ENCODE measurements at regions not wholly inside any gene's neighbourhood (a gene's known extent, or its start where the extent isn't known, plus 50 kb on each side); places are given as distances from the start of the nearest gene placed in this dataset.
"Not testable (repeated sequence)": the region's sequence is repeated elsewhere in the genome, so short reads cannot be mapped to it uniquely, and the experiment has no call there.

DNA sequence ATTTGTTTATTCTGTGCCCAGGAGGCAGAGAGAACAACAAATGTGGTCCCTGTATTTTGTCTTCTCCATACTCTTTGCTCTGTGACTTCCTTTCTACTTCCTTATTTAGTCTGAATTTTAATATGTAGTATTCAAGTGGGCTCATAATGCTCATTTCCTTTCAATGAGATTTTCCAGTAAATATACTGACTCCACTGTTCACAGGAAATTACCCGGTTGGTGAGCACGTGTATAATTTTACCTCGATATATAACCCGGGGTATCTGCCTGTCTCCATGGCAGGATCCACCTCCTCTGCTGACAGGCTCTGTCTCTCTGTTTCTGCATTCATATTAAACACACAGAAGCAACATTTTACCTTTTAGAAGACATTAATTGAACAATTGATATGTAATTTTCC lies 166.0 kb downstream of the SLC38A4 start:
- Mint-ChIP-seq H3K4me1 (peaks cover 63% of the 10 kb centered on the region), H3K36me3 (ENCODE audit: low read depth) (no peaks in the 10 kb centered on the region), H3K4me3 (no peak overlapping the region), H3K27me3 (ENCODE audit: low read depth, poor library complexity) (no peaks in the 10 kb centered on the region), H3K27ac (no peak overlapping the region), H3K9me3 (no peaks in the 10 kb centered on the region)
- DNase-seq = no peak
- no peak for TF ChIP-seq CTCF (IDR thresholded peaks at IDR 0.05)

DNA sequence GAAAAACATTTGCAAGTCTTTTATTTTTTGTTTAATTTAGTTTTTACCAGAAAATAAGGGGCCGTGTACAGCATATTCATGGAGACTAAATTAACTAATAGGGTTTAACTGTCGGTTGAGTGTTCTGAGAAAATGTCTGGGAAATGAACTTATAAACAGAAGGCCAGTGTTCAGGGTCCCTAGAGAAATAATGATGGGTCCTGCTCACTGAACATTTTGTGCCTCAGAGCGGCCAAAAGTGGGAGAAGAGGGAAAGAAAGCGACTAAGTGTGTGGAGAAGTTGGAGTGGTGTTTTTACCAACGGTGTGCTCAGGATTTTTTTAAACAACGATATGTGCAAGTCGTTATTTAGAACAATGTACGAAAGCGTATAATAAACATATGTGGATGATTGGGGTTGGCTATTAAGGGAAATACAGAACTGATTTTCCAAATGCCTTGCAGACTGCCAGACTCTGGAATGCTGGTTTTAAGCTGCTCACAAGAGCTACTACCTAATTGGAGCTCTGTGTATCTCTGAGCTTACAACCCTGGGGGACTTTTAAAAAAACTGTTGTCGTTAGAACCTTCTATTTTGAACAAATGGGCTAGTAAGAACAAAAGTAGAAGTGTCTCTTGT lies 166.7 kb downstream of the SLC38A4 start:
- DNase-seq = no peak
- no peaks in the 10 kb centered on the region for H3K9me3 Mint-ChIP-seq
- H3K4me3 Mint-ChIP-seq = peak overlapping the region; percentile 2
- no peak for TF ChIP-seq CTCF (IDR thresholded peaks at IDR 0.05)
- no peaks in the 10 kb centered on the region for H3K36me3 Mint-ChIP-seq (ENCODE audit: low read depth)
- H3K4me1 Mint-ChIP-seq = peaks cover 56% of the 10 kb centered on the region
- peak overlapping the region; percentile 76 for H3K27ac Mint-ChIP-seq
- H3K27me3 Mint-ChIP-seq (ENCODE audit: low read depth, poor library complexity) = no peaks in the 10 kb centered on the region

GRCh38 chr12:46657453-46658411 lies 168.1 kb downstream of the SLC38A4 start:
- H3K27ac Mint-ChIP-seq = no peak overlapping the region
- H3K27me3 Mint-ChIP-seq (ENCODE audit: low read depth, poor library complexity) = no peaks in the 10 kb centered on the region
- H3K9me3 Mint-ChIP-seq = no peaks in the 10 kb centered on the region
- H3K36me3 Mint-ChIP-seq (ENCODE audit: low read depth) = no peaks in the 10 kb centered on the region
- TF ChIP-seq CTCF (IDR thresholded peaks at IDR 0.05) = no peak
- no peak overlapping the region for H3K4me3 Mint-ChIP-seq
- no peak for DNase-seq
- peaks cover 42% of the 10 kb centered on the region for H3K4me1 Mint-ChIP-seq

DNA sequence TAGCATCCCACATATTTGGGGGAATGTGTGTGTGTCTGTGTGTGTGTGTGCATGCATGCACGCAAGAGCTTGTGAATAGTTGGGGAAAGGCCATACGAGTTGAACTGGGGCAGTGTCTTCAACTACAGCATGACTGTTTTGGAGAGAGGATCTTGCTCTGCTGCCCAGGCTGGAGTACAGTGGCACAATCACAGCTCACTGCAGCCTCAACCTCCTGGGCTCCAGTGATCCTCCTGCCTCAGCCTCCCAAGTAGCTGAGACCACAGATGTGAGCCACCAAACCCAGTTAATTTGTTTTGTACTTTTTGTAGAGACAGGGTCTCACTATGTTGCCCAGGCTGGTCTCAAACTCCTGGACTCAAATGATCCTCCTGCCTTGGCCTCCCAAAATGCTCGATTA lies 169.8 kb downstream of the SLC38A4 start:
- DNase-seq; H3K27ac Mint-ChIP-seq; H3K27me3 Mint-ChIP-seq (ENCODE audit: low read depth, poor library complexity); H3K36me3 Mint-ChIP-seq (ENCODE audit: low read depth); H3K4me3 Mint-ChIP-seq; H3K9me3 Mint-ChIP-seq: not testable (repeated sequence)
- peaks cover 38% of the 10 kb centered on the region for H3K4me1 Mint-ChIP-seq

DNA sequence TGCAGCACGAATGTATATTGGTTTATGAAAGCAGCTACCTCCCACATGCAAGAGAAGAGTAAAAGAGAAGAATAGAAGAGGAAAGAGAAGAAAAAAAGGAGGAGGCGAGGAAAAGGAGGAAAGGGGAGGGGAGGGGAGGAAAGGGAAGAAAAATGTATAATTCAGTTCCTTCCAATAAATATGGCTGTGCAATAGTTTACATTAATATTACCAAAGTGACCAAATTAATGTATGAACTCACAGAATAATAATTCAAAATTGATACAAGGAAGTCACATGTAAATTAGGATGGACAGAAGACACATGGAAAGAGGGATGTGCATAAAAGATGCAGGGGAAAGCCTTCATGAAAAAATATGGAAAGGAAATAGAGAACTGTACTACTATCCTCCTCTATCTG lies 172.5 kb downstream of the SLC38A4 start:
- H3K27me3 Mint-ChIP-seq (ENCODE audit: low read depth, poor library complexity) = no peaks in the 10 kb centered on the region
- no peak overlapping the region for H3K27ac Mint-ChIP-seq
- H3K4me3 Mint-ChIP-seq = no peak overlapping the region
- H3K36me3 Mint-ChIP-seq (ENCODE audit: low read depth) = peaks cover 6% of the 10 kb centered on the region
- peaks cover 10% of the 10 kb centered on the region for H3K9me3 Mint-ChIP-seq
- no peak for DNase-seq
- no peak for TF ChIP-seq CTCF (IDR thresholded peaks at IDR 0.05)
- peaks cover 11% of the 10 kb centered on the region for H3K4me1 Mint-ChIP-seq

- no peak for TF ChIP-seq CTCF (IDR thresholded peaks at IDR 0.05)
- H3K4me3 Mint-ChIP-seq = no peak overlapping the region
- peaks cover 11% of the 10 kb centered on the region for H3K9me3 Mint-ChIP-seq
- no peak overlapping the region for H3K27ac Mint-ChIP-seq
- no peaks in the 10 kb centered on the region for H3K27me3 Mint-ChIP-seq (ENCODE audit: low read depth, poor library complexity)
- no peak for DNase-seq
- H3K36me3 Mint-ChIP-seq (ENCODE audit: low read depth) = peaks cover 6% of the 10 kb centered on the region
- peaks cover 5% of the 10 kb centered on the region for H3K4me1 Mint-ChIP-seq
These were observed 173.1 kb downstream of the SLC38A4 start for GRCh38 chr12:46652692-46653091.

All from nephron progenitor cell (in vitro differentiated cells).